Fibroblast of lung (primary cell): ENCODE measurements at regions not wholly inside any gene's neighbourhood (a gene's known extent, or its start where the extent isn't known, plus 50 kb on each side); places are given as distances from the start of the nearest gene placed in this dataset.

Experiments used
- CTCF ChIP-seq, 2 donors: IDR thresholded peaks in 1 of 2; conservative IDR thresholded peaks in 1 of 2; 1 replicate in 1 of 2; 2 replicates in 1 of 2; pipeline ENCODE4 v1.5.1; 2011 to 2012; ENCODE audit warnings: low read length in 2 of 2, control low read depth in 1 of 2, inconsistent platforms in 1 of 2, low read depth in 1 of 2, mild to moderate bottlenecking in 1 of 2
- EZH2 ChIP-seq: IDR thresholded peaks from 2 replicates; pipeline ENCODE4 v1.5.1; 2012; ENCODE audit warnings: low read length, control low read depth, mild to moderate bottlenecking; ENCODE audit errors: missing control alignments

- no peak for TF ChIP-seq EZH2
- TF ChIP-seq CTCF (conservative IDR thresholded peaks at IDR 0.05 in 1 of 2, IDR thresholded peaks at IDR 0.05 in 1 of 2; ENCODE audit: low read depth in 1 of 2, low read length in 2 of 2) = no peak
These were observed 233.8 kb upstream of the JUN start for GRCh38 chr1:59017501-59018231.
